SK-N-MC (cell line): ENCODE measurements at regions not wholly inside any gene's neighbourhood (a gene's known extent, or its start where the extent isn't known, plus 50 kb on each side); places are given as distances from the start of the nearest gene placed in this dataset.

ENCODE experiments used
- EZH2 ChIP-seq: fragments of 200-600 bp; sonication (generic); IDR thresholded peaks from one replicate; pipeline ENCODE4 v1.6.1; 2017; ENCODE audit warnings: antibody characterized with exemption
- POLR2AphosphoS5 ChIP-seq: IDR thresholded peaks from 2 replicates; pipeline ENCODE4 v1.6.1; 2012; ENCODE audit warnings: mild to moderate bottlenecking, low read depth, low read length, borderline replicate concordance

- TF ChIP-seq POLR2AphosphoS5, result no peak
- no peak for TF ChIP-seq EZH2
These were observed 672.0 kb downstream of the PLOD2 start for GRCh38 chr3:145489011-145489410.
